ENCODE measurements at regions not wholly inside any gene's neighbourhood (a gene's known extent, or its start where the extent isn't known, plus 50 kb on each side); places are given as distances from the start of the nearest gene placed in this dataset.

DNA sequence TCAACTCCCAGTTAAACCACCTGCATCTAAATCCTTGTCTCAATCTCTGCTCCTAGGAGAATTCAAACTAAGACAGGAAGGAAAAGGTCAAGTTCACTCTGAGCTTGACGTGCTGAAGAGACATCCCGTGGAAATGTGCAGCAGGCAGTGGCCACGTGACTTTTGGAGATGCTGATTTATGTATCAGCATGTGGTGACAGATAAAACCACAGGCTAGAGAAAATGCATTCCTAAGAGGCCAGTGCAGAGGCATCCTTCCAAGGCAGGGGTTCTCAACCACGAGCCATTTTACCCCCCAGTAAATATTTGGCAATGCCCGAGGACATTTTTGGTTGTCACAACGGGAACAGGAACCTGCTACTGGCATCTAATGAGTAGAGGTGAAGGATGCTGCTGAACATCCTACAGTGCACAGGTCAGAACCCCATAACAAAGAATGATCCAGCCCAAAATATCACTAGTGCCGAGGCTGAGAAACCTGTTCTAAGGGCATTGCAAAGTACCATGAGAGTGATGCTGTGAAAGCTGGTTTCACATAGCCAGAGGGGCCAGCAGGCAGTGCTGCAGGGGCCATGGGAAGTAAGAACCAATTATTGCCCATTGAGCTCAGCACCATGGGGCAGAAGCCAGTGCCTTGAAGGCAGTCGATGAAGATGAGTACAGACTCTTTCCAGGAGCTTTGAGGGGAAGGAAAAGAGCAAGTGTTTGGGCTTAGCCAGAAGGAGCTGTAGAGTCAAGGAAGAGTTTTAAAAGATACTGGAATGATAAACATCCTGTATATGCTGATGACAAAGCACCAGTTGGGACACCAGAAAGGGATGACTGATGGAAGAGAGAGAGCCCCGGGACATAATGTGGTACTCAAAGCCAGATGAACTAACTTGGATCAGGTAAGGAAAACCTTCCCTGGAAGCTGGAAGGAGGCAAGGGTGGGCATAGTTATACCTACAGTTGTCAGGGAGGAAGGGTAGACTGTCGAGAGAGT lies 174.6 kb downstream of the HAUS1 start:
- no peak overlapping the region for H3K4me2 ChIP-seq (ENCODE audit: low read length)

GRCh38 chr18:46279673-46280072 lies 175.5 kb downstream of the HAUS1 start:
- H3K27me3 ChIP-seq (ENCODE audit: insufficient read depth, low read depth, low read length), result no peaks in the 10 kb centered on the region
- no peaks in the 10 kb centered on the region for H3K9me2 ChIP-seq (ENCODE audit: insufficient read depth, low read length)
- no peaks in the 10 kb centered on the region for H3K36me3 ChIP-seq (ENCODE audit: insufficient read depth, low read length)
- no peak overlapping the region for H3K4me3 ChIP-seq (ENCODE audit: low read length)
- H3K27ac ChIP-seq (ENCODE audit: low read length), result no peak overlapping the region
- no peaks in the 10 kb centered on the region for H3K9me3 ChIP-seq (ENCODE audit: low read length)
- TF ChIP-seq, protein P1, sequence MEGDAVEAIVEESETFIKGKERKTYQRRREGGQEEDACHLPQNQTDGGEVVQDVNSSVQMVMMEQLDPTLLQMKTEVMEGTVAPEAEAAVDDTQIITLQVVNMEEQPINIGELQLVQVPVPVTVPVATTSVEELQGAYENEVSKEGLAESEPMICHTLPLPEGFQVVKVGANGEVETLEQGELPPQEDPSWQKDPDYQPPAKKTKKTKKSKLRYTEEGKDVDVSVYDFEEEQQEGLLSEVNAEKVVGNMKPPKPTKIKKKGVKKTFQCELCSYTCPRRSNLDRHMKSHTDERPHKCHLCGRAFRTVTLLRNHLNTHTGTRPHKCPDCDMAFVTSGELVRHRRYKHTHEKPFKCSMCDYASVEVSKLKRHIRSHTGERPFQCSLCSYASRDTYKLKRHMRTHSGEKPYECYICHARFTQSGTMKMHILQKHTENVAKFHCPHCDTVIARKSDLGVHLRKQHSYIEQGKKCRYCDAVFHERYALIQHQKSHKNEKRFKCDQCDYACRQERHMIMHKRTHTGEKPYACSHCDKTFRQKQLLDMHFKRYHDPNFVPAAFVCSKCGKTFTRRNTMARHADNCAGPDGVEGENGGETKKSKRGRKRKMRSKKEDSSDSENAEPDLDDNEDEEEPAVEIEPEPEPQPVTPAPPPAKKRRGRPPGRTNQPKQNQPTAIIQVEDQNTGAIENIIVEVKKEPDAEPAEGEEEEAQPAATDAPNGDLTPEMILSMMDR (IDR thresholded peaks at IDR 0.05; ENCODE audit: poor library complexity, severe bottlenecking), result no peak
- TF ChIP-seq RAD21 (conservative IDR thresholded peaks at IDR 0.05) (no peak), TAF1 (IDR thresholded peaks at IDR 0.05; ENCODE audit: low read depth) (no peak), EZH2 (IDR thresholded peaks at IDR 0.05; ENCODE audit: borderline replicate concordance, insufficient read depth, low read length, poor library complexity, severe bottlenecking) (no peak), REST (IDR thresholded peaks at IDR 0.05; ENCODE audit: borderline replicate concordance) (no peak), EP300 (conservative IDR thresholded peaks at IDR 0.05; ENCODE audit: poor library complexity, severe bottlenecking) (no peak), POLR2AphosphoS5 (IDR thresholded peaks at IDR 0.05) (no peak), SMC3 (conservative IDR thresholded peaks at IDR 0.05; ENCODE audit: poor library complexity) (no peak), MXI1 (conservative IDR thresholded peaks at IDR 0.05; ENCODE audit: poor library complexity, severe bottlenecking) (no peak)
- no peaks in the 10 kb centered on the region for H3K79me2 ChIP-seq (replicated peaks; ENCODE audit: insufficient read depth, low read length)
- no peak overlapping the region for H2AFZ ChIP-seq (ENCODE audit: low read depth, low read length)
- H3K9ac ChIP-seq (ENCODE audit: low read length), result no peak overlapping the region
- H3K4me2 ChIP-seq (ENCODE audit: low read length), result no peak overlapping the region
- no peaks in the 10 kb centered on the region for H4K20me1 ChIP-seq (ENCODE audit: insufficient read depth)
- H3F3A ChIP-seq (ENCODE audit: insufficient read depth, low read length, poor library complexity, severe bottlenecking), result no peaks in the 10 kb centered on the region

More for the DNA sequence above, 174.6 kb downstream of the HAUS1 start:
- Histone ChIP-seq H3K4me3 (ENCODE audit: low read length) (no peak overlapping the region), H3K27ac (ENCODE audit: low read length) (no peak overlapping the region), H3F3A (ENCODE audit: insufficient read depth, low read length, poor library complexity, severe bottlenecking) (no peaks in the 10 kb centered on the region), H3K9ac (ENCODE audit: low read length) (no peak overlapping the region), H2AFZ (ENCODE audit: low read depth, low read length) (no peak overlapping the region), H3K9me2 (ENCODE audit: insufficient read depth, low read length) (no peaks in the 10 kb centered on the region), H3K79me2 (replicated peaks; ENCODE audit: insufficient read depth, low read length) (no peaks in the 10 kb centered on the region), H4K20me1 (ENCODE audit: insufficient read depth) (no peaks in the 10 kb centered on the region), H3K36me3 (ENCODE audit: insufficient read depth, low read length) (no peaks in the 10 kb centered on the region), H3K9me3 (ENCODE audit: low read length) (no peaks in the 10 kb centered on the region), H3K27me3 (ENCODE audit: insufficient read depth, low read depth, low read length) (no peaks in the 10 kb centered on the region)
- TF ChIP-seq MXI1 (conservative IDR thresholded peaks at IDR 0.05; ENCODE audit: poor library complexity, severe bottlenecking) (no peak), REST (IDR thresholded peaks at IDR 0.05; ENCODE audit: borderline replicate concordance) (no peak), SMC3 (conservative IDR thresholded peaks at IDR 0.05; ENCODE audit: poor library complexity) (no peak)

Data from neural cell (in vitro differentiated cells).